ENCODE measurements at regions not wholly inside any gene's neighbourhood (a gene's known extent, or its start where the extent isn't known, plus 50 kb on each side); places are given as distances from the start of the nearest gene placed in this dataset.

- Histone ChIP-seq H3K4me2 (ENCODE audit: insufficient read depth, insufficient read length, low read length) (no peak overlapping the region), H2BK15ac (ENCODE audit: low read depth, low read length) (no peak overlapping the region), H4K20me1 (ENCODE audit: control insufficient read depth, insufficient read depth, insufficient read length) (no peaks in the 10 kb centered on the region), H4K91ac (ENCODE audit: insufficient read length, low read depth, low read length) (no peak overlapping the region), H3K14ac (ENCODE audit: insufficient read depth, low read length) (no peak overlapping the region), H3K9me3 (ENCODE audit: control insufficient read depth, low read depth, low read length) (no peaks in the 10 kb centered on the region), H3K23me2 (ENCODE audit: insufficient read length, low read depth, low read length, poor library complexity, severe bottlenecking) (no peaks in the 10 kb centered on the region), H3K79me1 (ENCODE audit: insufficient read depth, low read depth, low read length, poor library complexity, severe bottlenecking) (no peaks in the 10 kb centered on the region), H3K4ac (ENCODE audit: low read depth, low read length) (no peak overlapping the region), H3K79me2 (ENCODE audit: insufficient read depth, low read length) (0 out of 2 replicates have a peak, but pooled peaks cover 1% of the 10 kb centered on the region), H2AK5ac (ENCODE audit: insufficient read length, low read length) (no peak overlapping the region), H3K4me1 (ENCODE audit: insufficient read depth, low read length) (no peaks in the 10 kb centered on the region), H3T11ph (ENCODE audit: low read length) (no peak overlapping the region), H2BK12ac (ENCODE audit: insufficient read length, low read depth, low read length) (no peak overlapping the region), H2BK20ac (ENCODE audit: low read depth, low read length, poor library complexity, severe bottlenecking) (no peak overlapping the region), H3K23ac (ENCODE audit: insufficient read length, low read depth, low read length) (no peak overlapping the region), H2BK120ac (ENCODE audit: low read depth, low read length, poor library complexity, severe bottlenecking) (no peak overlapping the region), H2BK5ac (ENCODE audit: insufficient read length, low read length) (no peak overlapping the region), H4K8ac (replicated peaks; ENCODE audit: insufficient read length, low read depth, low read length) (no peak overlapping the region), H2AFZ (ENCODE audit: low read length) (no peak overlapping the region), H3K27me3 (ENCODE audit: insufficient read depth, low read length) (no peaks in the 10 kb centered on the region), H3K18ac (ENCODE audit: insufficient read length, low read depth, low read length) (no peak overlapping the region), H3K9ac (ENCODE audit: extremely low read depth, insufficient read length, low read length) (no peak overlapping the region), H4K5ac (ENCODE audit: insufficient read length, low read depth, low read length) (no peak overlapping the region), H3K27ac (ENCODE audit: insufficient read length, low read depth, low read length) (no peak overlapping the region), H3K56ac (ENCODE audit: insufficient read length, low read depth, low read length) (no peak overlapping the region)
- Mint-ChIP-seq H3K9me3 (peaks cover 0 to 3% of the 10 kb centered on the region in 2 experiments; a peak in 1 of 5 replicates), H3K36me3 (ENCODE audit: insufficient read depth in 1 of 3, low read depth in 3 of 3) (no peaks in the 10 kb centered on the region; a peak in 1 of 7 replicates), H3K27me3 (ENCODE audit: low read depth) (no peaks in the 10 kb centered on the region; the same call in 1 of the 2 replicates), H3K4me1 (peaks cover 0 to 4% of the 10 kb centered on the region in 2 experiments; a peak in 2 of 4 replicates), H3K27ac (no peak overlapping the region), H3K4me3 (no peak overlapping the region)
- DNase-seq: no peak
- no CpG with 5 or more reads among the region's 2 CpGs for WGBS (ENCODE audit: extremely low coverage, insufficient read length, low lambda C conversion rate)
- TF ChIP-seq, protein P1, sequence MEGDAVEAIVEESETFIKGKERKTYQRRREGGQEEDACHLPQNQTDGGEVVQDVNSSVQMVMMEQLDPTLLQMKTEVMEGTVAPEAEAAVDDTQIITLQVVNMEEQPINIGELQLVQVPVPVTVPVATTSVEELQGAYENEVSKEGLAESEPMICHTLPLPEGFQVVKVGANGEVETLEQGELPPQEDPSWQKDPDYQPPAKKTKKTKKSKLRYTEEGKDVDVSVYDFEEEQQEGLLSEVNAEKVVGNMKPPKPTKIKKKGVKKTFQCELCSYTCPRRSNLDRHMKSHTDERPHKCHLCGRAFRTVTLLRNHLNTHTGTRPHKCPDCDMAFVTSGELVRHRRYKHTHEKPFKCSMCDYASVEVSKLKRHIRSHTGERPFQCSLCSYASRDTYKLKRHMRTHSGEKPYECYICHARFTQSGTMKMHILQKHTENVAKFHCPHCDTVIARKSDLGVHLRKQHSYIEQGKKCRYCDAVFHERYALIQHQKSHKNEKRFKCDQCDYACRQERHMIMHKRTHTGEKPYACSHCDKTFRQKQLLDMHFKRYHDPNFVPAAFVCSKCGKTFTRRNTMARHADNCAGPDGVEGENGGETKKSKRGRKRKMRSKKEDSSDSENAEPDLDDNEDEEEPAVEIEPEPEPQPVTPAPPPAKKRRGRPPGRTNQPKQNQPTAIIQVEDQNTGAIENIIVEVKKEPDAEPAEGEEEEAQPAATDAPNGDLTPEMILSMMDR (conservative IDR thresholded peaks at IDR 0.05): no peak
These were observed 75.6 kb upstream of the TNIK start for GRCh38 chr3:171535799-171536198.
